Left ventricle myocardium superior (tissue), 1 donor: ENCODE measurements at regions not wholly inside any gene's neighbourhood (a gene's known extent, or its start where the extent isn't known, plus 50 kb on each side); places are given as distances from the start of the nearest gene placed in this dataset.
"Not testable (repeated sequence)": the region's sequence is repeated elsewhere in the genome, so short reads cannot be mapped to it uniquely, and the experiment has no call there.

Source experiments
- ATAC-seq: fragments of 200-7000 bp; cut with Tn5 transposase; one replicate; pipeline ENCODE4 v1.9.1; 2020; ENCODE audit warnings: mild to moderate bottlenecking, moderate library complexity
- DNase-seq: peaks from one replicate; pipeline ENCODE4 v3.0.0-alpha.2; 2020
- intact Hi-C: fragments of 100-400 bp; cut with micrococcal nuclease; formaldehyde crosslinking; loops from one replicate; pipeline ENCODE4 v1.11.0; 2022
- donor health status: DM: no; HTN: yes; CAD: no; lungs with severe emphysema.

DNA sequence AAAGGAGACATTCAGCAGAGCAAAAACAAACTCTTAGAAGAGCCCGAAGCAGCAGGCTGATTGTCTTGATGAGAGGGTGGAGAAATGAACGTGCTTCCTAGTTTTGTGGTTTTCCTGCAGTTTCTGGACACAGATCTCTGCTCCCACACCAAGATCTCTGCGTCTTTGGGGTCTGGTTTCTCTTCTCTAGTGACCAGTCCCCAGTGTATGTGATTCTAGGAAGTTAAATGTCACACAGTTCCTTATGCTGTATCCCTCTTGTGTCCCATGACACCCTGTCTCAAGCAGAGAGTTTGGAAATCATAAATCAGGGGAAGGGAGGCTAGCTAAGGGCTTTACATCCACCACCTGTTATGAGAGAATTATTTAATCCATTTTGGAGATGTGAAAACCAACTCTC, 55.4 kb upstream of the KLF14 start:
- no peak for DNase-seq
- ATAC-seq = no peak
- intact Hi-C loops = no loop called here

DNA sequence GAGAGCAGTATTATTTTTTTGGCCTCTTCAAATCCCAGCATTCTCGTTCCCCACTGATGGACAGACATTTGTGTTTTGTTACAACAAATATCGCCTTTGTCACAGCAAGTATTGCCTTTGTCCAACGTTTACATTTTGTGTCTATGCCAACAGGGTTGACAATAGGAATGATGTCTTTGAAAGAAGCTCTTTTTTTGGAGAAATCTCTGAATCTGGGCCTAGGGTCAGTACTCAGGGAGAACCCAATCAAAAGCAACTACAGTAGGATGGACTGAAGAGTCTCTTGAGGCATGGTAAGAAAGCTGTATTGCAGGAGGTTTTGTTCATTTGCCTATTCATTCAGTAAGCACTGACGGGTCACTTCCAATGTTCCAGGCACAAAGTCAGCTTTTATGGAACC, 57.7 kb upstream of the KLF14 start:
- ATAC-seq (no peak), DNase-seq (no peak)

DNA sequence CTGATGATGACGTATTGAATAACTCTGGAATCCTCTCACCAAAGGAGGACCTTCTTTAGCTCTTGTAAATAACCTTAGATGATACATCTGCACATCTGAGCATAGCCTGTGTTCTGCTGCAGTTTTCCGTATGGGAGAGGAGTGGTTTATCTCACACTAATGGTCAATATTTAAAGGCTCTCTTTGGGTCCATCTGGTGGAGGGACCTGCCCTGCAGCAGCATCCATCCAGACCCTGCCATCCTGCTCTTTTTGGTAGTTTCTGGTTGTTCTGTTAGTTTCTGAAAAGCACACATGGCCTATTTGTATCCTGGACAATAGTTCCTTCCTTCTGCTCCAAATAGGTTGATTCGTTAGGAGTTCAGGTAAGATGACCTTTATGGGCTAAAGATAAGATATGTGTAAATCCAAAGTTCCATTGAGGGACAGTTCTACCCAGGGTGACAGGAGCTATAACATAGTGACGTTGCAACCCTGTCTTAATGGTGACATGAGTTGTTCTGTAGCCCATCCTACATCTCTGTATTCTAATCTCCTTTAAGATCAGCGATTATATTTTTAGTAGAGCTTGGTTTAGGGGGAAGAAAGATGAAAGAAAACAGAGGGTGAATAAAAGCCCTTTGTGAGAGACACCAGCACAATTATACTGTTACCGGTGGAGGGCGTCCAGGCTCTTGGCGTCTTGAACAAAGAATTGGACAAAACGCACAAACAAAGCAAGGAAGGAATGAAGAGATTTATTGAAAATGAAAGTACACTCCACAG, 60.0 kb upstream of the KLF14 start:
- ATAC-seq (no peak), DNase-seq (no peak)
- intact Hi-C loops = no loop called here

More for the DNA sequence above, 57.7 kb upstream of the KLF14 start:
- intact Hi-C loops = no loop called here

DNA sequence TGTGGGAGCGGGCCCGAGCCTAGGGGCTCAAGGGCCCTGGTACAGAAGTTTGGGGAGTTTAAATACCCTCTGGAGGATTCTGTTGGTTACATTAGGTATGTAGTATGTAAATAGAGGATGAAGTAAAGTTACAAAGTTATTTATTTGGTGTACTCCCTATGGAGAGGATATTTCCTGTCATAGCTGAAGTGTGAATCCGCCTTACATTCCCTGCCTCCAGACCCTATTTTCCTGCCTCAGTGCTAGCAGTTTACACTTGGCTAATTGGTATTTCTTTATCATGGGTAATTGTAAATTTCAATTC, 60.6 kb upstream of the KLF14 start:
- intact Hi-C loops = no loop called here
- ATAC-seq = no peak
- no peak for DNase-seq

DNA sequence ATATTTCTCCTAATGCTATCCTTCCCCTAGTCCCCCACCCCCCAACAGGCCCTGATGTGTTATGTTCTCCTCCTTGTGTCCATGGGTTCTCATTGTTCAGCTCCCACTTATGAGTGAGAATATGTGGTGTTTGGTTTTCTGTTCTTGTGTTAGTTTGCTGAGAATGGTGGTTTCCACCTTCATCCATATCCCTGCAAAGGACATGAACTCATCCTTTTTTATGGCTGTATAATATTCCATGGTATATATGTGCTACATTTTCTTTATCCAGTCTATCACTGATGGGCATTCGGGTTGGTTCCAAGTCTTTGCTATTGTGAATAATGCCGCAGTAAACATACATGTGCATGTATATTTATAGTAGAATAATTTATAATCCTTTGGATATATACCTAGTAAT, 62.4 kb upstream of the KLF14 start:
- ATAC-seq, DNase-seq, intact Hi-C loops: not testable (repeated sequence)

DNA sequence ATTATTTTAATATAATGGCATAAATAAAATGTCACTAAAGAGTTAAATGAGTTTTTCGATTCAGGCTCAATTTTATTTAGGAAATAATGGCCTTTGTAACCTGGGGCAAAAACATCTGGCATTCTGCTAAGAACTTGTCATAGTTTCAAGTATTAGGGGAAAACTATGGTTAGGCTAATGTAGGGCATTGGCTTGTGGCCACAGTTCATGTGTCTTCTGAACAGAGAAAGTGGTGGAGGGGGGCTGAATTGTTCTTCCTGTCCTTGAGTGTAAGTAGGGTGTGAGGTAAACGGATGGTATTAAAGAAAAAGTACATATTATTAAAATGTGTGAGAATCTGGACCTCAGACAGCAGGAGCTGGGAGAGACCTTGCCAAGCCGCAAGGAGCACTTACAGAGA, 69.1 kb upstream of the KLF14 start:
- ATAC-seq (no peak), DNase-seq (no peak)
- intact Hi-C loops = no loop called here

DNA sequence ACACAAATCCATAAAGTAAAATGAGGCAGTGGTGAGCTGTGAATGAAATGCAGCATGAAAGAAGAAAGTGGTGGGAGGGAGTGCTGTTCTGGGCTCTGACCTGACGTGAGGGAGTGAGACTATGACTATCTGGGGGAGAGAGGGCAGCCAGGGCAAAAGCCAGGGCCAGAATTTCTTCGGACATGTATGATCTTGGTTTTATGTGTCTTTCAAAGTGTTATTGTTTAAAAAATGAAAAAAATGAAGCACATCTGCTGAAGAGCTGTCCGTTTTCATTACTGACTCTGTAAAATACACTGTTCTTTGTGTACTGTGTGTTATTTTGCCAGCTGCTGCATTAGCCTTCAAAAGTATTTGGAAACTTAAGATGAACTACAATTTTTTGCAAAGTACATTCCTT, 70.2 kb upstream of the KLF14 start:
- intact Hi-C loops = no loop called here

DNA sequence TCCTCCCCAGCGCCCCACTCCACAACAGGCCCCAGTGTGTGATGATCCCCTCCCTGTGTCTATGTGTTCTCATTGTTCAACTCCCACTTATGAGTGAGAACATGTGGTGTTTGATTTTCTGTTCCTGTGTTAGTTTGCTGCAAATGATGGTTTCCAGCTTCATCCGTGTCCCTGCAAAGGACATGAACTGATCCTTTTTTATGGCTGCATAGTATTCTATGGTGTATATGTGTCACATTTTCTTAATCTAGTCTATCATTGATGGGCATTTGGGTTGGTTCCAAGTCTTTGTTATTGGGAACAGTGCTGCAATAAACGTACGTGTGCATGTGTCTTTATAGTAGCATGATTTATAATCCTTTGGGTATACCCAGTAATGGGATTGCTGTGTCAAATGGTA, 78.8 kb upstream of the KLF14 start:
- intact Hi-C loops, ATAC-seq, DNase-seq: not testable (repeated sequence)

More for the DNA sequence above, 70.2 kb upstream of the KLF14 start:
- ATAC-seq (no peak), DNase-seq (no peak)

DNA sequence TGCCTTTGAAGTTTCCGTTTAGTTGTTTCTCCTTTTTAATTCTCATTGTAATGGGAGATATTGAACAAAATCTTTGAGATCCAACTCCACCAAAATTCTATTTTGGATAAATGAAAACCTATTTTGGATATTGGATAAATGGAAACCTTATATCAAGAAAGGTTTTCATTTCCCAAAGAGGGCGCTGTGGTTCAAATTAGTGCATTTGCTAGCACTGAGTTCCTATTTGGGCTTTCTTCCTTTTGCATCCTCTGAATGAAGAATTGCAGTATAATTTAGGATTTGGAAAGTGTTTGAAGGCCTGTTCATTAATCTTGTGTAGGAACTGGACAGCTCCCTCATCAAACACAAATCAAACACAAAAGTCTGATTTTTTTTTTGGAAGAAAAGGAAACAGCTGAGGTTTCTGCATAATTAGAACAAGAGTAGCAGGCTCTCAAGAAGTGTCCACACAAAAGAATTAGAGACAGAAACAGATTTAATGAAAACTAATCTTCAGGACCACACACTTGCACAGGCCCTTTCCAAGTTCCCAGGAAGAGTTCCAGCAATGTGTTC, 80.8 kb upstream of the KLF14 start:
- ATAC-seq (no peak), DNase-seq (no peak)
- intact Hi-C loops = no loop called here

DNA sequence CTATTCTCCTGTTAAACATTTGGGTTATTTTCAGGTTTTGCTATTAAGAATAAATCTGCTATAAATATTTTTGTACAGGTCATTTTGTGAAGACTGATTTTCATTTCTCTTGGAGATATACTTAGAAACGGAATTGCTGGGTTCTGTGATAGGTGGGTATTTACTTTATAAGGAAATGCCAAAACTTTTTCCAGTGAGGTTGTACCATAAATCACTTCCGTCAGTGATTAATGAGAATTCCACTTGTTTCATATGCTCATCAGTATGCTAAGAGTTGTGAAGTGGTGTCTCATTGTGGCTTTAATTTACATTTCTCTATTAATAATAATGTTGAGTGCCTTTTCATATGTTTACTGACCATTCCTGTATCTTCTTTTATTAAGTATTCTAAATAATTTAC, 84.0 kb upstream of the KLF14 start:
- intact Hi-C loops = no loop called here
- no peak for ATAC-seq

DNA sequence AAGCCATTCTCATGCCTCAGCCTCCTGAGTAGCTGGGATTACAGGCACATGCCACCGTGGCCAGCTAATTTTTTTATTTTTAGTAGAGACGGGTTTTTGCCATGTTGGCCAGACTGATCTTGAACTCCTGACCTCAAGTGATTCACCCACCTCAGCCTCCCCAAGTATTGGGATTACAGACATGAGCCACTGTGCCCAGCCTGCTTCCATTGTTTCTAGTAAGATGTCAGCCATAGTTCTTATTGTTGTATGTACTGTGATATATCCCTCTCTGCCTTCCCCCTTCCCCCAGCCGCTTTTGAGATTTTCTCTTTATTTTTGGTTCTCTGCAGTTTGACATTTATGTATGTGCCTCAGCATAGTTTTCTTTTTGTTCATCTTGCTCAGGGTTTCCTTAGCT, 87.9 kb upstream of the KLF14 start:
- intact Hi-C loops = no loop called here
- ATAC-seq = no peak
- no peak for DNase-seq

More for the DNA sequence above, 84.0 kb upstream of the KLF14 start:
- DNase-seq = no peak

DNA sequence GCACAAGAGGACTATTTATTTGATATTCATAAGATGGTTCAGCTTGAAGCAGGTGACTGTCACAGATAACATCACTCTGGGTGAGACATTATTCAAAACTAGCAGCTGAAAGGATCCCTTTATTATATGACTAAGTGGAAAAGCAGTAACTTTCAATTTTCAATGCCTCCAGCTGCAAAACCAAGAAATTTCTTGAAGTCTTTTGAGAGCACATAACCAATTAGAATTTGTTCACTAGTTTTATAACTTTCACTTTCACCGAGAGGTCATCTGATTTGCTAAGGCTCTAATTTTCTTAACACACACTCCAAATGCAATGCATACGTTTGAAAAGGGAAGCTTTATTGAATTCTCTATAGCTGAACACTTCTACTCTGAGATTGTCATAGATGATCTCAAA, 88.6 kb upstream of the KLF14 start:
- ATAC-seq (no peak), DNase-seq (no peak)
- intact Hi-C loops = no loop called here

DNA sequence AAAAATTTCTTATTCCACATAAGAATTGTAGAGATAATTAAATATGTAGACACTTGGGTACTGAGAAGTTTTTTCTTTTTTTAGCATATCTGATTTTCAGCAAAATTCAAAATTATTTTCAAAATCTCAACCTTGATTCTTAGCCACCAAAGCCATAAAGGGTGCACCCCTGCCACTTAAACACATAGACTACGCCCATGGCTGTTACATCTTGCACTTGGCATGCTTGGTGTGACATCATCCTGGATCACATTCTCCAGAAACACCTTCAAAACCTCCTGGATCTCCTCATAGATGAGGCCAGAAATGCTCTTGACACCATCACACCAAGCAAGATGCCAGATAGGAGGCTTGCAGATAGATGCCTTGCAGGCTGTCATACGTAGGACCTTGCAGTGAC, 89.1 kb upstream of the KLF14 start:
- intact Hi-C loops = no loop called here
- ATAC-seq (no peak), DNase-seq (no peak)

DNA sequence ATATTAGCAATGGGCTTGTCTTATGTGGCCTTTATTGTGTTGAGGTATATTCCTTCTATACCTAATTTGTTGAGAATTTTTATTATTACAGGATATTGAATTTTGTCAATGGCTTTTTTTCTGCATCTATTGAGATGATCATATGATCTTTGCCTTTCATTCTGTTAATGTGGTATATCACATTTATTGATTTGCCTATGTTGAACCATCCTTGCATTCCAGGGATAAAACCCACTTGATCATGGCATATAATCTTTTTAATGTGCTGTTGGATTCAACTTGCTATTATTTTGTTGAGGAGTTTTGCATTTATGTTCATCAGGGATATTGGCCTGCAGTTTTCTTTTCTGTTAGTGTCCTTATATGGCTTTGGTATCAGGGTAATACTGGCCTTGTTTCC, 91.8 kb upstream of the KLF14 start:
- DNase-seq = no peak
- no peak for ATAC-seq
- intact Hi-C loops = no loop called here

DNA sequence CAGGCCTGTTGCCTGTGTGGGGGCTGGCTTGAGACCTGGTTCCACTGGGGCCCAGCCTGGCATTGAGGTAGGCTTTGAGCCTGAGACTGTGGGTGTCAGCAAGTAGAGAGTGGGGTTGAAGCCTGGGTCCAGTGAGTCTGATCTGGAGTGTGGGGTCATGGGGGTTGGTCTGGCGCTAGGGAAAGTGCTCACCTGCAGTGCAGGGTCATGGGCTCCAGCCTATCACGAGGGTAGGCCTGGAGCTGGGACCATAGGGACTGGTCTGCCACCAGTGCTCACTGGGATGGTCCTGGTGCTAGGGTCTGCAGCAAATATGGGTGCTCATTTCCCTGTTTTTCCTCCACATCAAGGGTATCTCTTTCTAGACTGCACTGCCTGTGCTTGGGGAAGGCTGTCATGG, 95.4 kb upstream of the KLF14 start:
- ATAC-seq (no peak), DNase-seq (no peak)
- intact Hi-C loops = no loop called here

DNA sequence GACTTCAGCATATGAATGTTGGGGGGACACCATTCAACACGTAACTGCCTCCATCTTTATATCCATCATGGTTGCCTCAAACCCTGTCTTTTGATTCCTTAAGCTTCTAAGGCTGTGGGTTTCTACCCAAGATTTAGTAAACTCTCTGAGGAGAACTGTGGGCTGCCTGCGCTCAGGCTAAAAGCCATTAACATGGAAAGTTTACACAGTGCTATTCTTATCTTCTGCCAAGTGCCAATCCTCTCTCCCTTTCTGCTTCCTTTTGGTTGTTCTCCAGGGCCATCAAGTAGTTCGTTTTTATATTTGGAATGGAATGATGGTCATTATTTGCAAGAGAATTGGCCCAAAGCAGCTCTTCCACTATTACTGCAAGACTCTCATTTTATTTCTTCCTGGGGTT, 97.3 kb upstream of the KLF14 start:
- intact Hi-C loops = no loop called here
- ATAC-seq = no peak
- DNase-seq = no peak

DNA sequence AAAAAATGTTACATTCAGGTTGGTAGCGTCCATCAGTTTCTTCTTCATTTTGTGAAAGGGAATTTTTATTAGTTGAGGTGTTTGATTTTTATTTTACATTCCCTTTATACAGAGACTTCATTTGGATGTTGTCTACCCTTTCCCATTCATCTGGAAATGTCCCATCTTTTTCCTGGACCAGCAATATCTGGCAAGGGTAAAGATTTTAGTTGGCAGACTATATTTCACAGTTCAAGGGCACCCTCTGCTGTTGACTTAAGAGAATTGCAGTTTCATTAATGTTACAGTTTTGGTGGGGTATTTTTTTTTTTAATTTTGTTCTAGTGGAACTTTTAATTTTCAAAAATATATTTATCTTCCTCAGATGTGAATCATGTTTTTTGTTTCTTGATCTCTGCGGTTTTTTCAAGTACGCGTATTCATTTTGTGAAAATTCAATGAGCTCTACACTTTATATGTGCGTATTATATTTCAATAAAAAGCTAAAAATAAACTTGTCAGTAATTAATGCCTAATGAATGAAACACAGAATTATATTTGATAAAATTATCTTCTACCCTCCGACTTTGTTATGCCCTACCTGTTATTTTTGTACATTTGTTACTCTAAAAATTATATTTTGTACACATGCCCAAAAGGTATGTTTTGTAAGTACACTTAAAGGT, 97.9 kb upstream of the KLF14 start:
- DNase-seq (no peak), ATAC-seq (no peak)
- intact Hi-C loops = no loop called here

DNA sequence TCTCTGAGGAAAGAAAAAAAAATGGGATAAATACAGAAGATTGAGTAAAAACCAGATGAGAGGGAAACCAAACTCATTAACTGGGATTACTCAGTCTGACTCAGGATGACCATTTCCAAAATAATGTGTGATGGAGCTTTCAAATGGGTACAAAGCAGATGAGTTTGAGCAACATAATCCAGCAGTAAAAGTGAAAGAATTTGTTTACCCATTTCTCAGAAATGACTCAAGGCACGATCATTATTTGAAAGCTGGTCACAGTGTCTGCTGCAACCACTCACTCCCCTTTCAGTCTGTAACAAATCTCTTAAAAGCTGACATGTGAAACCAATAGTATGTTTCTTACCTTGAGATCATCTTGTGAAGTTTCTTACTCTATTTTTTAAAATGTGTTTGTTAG, 104.7 kb upstream of the KLF14 start:
- DNase-seq = no peak
- no peak for ATAC-seq
- intact Hi-C loops = no loop called here

DNA sequence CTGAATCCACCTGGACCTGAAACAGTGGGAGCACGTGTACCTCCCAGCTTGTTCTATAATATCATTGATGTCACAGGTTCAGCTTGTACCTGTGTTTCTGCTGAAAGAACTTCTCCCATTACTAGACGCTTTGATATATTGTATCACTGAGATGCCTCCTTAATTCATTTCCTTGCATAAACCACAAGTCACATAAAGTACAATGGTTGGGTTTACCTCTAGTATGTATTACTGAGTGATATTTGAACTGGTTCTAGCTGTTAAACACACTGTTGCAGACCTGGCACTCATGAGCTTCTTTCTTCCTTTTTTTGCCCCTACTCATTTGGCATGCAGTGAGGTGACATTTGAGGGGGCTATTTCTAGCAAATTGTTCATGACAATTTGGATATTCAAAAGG, 106.6 kb upstream of the KLF14 start:
- intact Hi-C loops = no loop called here
- DNase-seq (no peak), ATAC-seq (no peak)

DNA sequence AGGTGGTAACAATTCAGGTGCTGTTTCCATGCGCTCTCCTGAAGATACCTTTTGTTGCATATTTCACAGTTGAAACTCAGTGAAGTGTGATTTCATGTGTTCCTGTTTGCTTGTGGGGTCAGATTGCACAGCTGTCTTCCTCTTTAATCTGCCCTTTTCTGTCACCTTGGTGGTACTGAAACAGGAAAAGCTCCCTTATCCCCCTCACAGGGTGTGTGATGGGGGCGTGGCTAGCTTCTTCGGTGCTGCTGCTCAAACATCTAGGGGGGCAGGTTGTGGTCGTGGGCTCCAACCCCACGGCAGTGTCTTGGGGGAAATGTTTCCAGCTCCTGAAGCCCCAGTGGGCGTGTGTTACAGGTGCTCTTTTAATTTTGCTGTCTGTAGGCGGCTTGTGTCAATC, 107.4 kb upstream of the KLF14 start:
- DNase-seq = no peak
- ATAC-seq = no peak
- intact Hi-C loops = no loop called here

DNA sequence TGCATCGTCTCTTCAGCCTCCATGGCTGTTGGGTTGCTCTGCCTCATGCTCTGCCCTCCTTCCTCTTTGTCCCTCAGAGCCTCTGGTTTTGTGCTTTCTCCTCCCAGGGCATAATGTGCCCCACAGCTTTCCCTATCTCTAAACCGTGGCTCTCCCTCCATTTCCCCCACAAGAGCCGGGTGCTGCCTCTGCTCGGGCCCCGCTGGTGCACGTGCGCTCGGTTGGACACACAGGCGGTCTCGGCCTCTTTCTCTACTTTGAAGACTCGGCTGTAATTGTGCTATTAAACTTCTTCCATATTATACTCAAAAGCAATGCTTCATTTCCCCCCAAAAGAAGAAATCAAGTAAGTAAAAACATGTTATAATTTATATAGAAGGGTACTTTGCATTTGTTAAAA, 109.7 kb upstream of the KLF14 start:
- ATAC-seq (no peak), DNase-seq (no peak)
- intact Hi-C loops = no loop called here
